LNCaP clone FGC (cell line): ENCODE measurements at regions not wholly inside any gene's neighbourhood (a gene's known extent, or its start where the extent isn't known, plus 50 kb on each side); places are given as distances from the start of the nearest gene placed in this dataset.

Experiments used
- DNase-seq: peaks from one replicate; pipeline ENCODE4 v3.0.0-alpha.2; 2011; ENCODE audit warnings: low read depth
- H3K4me3 ChIP-seq: 2 replicates; pipeline ENCODE4 v1.5.1; 2011; ENCODE audit warnings: mild to moderate bottlenecking, low read depth, low read length, control low read depth
- CTCF ChIP-seq: IDR thresholded peaks from 2 replicates; pipeline ENCODE4 v1.5.1; 2012; ENCODE audit warnings: mild to moderate bottlenecking; ENCODE audit not compliant: control insufficient read depth, insufficient read depth; ENCODE audit errors: extremely low read depth

- DNase-seq: no peak
- H3K4me3 ChIP-seq: no peak overlapping the region
- TF ChIP-seq CTCF: no peak
Observed at GRCh38 chr3:117409256-117409655, 699.7 kb downstream of the TUSC7 start.

- TF ChIP-seq CTCF: no peak
- no peak for DNase-seq
- no peak overlapping the region for H3K4me3 ChIP-seq
Observed at GRCh38 chr3:117409701-117410459, 700.3 kb downstream of the TUSC7 start.

- DNase-seq: no peak
- H3K4me3 ChIP-seq: no peak overlapping the region
- no peak for TF ChIP-seq CTCF
Observed at GRCh38 chr3:117411971-117412370, 702.4 kb downstream of the TUSC7 start.

- TF ChIP-seq CTCF: no peak
- DNase-seq: no peak
- H3K4me3 ChIP-seq: no peak overlapping the region
Observed at GRCh38 chr3:117417411-117417810, 707.8 kb downstream of the TUSC7 start.

- H3K4me3 ChIP-seq: no peak overlapping the region
- no peak for DNase-seq
- no peak for TF ChIP-seq CTCF
Observed at GRCh38 chr3:117427081-117427480, 717.5 kb downstream of the TUSC7 start.

GRCh38 chr3:117433427-117433826 is 723.8 kb downstream of the TUSC7 start:
- H3K4me3 ChIP-seq: no peak overlapping the region
- no peak for DNase-seq
- no peak for TF ChIP-seq CTCF
